GM12891 (cell line): ENCODE measurements at regions not wholly inside any gene's neighbourhood (a gene's known extent, or its start where the extent isn't known, plus 50 kb on each side); places are given as distances from the start of the nearest gene placed in this dataset.

Source experiments
- PAX5 ChIP-seq: IDR thresholded peaks from 2 replicates; pipeline ENCODE4 v1.6.1; 2011; ENCODE audit warnings: low read length, moderate library complexity, mild to moderate bottlenecking; ENCODE audit not compliant: insufficient read depth, severe bottlenecking
- POLR2A ChIP-seq: IDR thresholded peaks from 2 replicates; pipeline ENCODE4 v1.6.1; 2011; ENCODE audit warnings: low read depth, low read length, control low read depth
- POLR2AphosphoS5 ChIP-seq: IDR thresholded peaks from 2 replicates; pipeline ENCODE4 v1.6.1; 2011; ENCODE audit warnings: low read depth, low read length, control low read depth
- SPI1 ChIP-seq: IDR thresholded peaks from 2 replicates; pipeline ENCODE4 v1.6.1; 2011; ENCODE audit warnings: low read depth, low read length, control low read depth
- TAF1 ChIP-seq: IDR thresholded peaks from 2 replicates; pipeline ENCODE4 v1.6.1; 2011; ENCODE audit warnings: low read depth, low read length, control low read depth

DNA sequence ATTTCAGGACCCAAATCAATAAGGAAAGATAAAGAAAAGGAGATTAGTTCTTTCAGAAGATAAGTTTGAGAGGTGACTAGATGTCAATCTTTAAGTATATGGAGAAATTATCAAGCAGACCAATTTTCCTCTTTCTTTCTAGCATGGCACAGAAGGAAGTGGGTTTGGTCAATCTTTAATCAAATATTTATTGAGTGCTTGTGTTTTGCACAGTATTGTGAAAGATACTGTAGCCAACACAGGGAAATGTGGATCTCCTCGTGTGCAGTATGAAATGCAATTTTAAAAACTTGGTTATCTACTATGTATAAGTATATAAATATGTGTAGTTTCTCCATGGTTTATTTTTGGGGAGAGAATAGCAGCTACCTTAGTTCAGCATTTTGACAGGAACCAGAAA, 655.2 kb downstream of the RAPGEF2 start:
- TF ChIP-seq POLR2A (no peak), POLR2AphosphoS5 (no peak), SPI1 (no peak), TAF1 (no peak), PAX5 (no peak)
